ENCODE measurements at regions not wholly inside any gene's neighbourhood (a gene's known extent, or its start where the extent isn't known, plus 50 kb on each side); places are given as distances from the start of the nearest gene placed in this dataset.

DNA sequence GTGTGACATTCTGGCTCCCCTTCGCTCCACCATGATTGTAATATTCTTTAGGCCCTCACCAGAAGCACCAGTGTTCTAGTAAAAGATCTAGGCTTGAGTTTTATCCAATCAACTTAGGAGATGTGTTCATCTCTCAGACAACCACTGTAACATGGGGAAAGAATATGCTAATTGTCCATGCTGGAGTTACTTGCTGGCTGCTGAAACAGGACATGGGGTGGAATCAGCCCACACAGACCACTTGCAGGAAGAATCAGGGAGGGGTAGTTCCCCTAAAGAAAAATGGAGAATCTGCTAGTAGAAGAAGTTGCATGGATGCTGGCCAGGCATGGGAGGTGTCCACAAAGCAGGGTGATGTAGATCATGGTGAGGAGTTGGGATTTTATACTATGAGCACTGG, 86.2 kb downstream of the FEM1C start:
- Histone ChIP-seq H3K36me3 (replicated peaks in 1 of 2; ENCODE audit: control insufficient read depth in 1 of 2, insufficient read depth in 2 of 2, low read length in 2 of 2) (no peaks in the 10 kb centered on the region), H3K27ac (ENCODE audit: extremely low read length, insufficient read depth, low read length) (no peak overlapping the region), H3K79me2 (ENCODE audit: insufficient read depth, low read length) (no peaks in the 10 kb centered on the region), H2AFZ (ENCODE audit: low read length) (no peak overlapping the region), H4K20me1 (ENCODE audit: insufficient read depth, low read length) (no peaks in the 10 kb centered on the region), H3K27me3 (ENCODE audit: control insufficient read depth in 1 of 2, insufficient read depth in 2 of 2, low read length in 2 of 2) (no peaks in the 10 kb centered on the region), H3K9me3 (ENCODE audit: low read length) (no peaks in the 10 kb centered on the region), H3K4me3 (replicated peaks in 1 of 3; ENCODE audit: insufficient read depth in 1 of 3, low read depth in 2 of 3, low read length in 3 of 3) (no peak overlapping the region), H3K4me2 (ENCODE audit: low read depth, low read length) (no peak overlapping the region), H3K4me1 (ENCODE audit: insufficient read depth, low read length) (no peaks in the 10 kb centered on the region), H3K9ac (ENCODE audit: insufficient read depth, low read depth, low read length) (no peak overlapping the region)
- intact Hi-C loops (cut with micrococcal nuclease; ENCODE audit: unreplicated experiment) (no loop called here), in situ Hi-C loops (cut with HindIII; ENCODE audit: extremely low pct_ligation_motif_present, low pct_unique_long_range_greater_than_20kb) (no loop called here)
- BruUV-seq (replicated peaks): no TSS peak
- ChIA-PET CTCF (ENCODE audit: low intra/inter-chr PET ratio, low total read pairs) (no interaction called here), POLR2A (no interaction called here)
- ATAC-seq: no peak
- no peak for DNase-seq (ENCODE audit: low spot score)
- FAIRE-seq: no peak
- WGBS (ENCODE audit: low lambda C conversion rate): 55% methylated on average over 1 of the region's 1 CpG
- TF ChIP-seq, protein P1, sequence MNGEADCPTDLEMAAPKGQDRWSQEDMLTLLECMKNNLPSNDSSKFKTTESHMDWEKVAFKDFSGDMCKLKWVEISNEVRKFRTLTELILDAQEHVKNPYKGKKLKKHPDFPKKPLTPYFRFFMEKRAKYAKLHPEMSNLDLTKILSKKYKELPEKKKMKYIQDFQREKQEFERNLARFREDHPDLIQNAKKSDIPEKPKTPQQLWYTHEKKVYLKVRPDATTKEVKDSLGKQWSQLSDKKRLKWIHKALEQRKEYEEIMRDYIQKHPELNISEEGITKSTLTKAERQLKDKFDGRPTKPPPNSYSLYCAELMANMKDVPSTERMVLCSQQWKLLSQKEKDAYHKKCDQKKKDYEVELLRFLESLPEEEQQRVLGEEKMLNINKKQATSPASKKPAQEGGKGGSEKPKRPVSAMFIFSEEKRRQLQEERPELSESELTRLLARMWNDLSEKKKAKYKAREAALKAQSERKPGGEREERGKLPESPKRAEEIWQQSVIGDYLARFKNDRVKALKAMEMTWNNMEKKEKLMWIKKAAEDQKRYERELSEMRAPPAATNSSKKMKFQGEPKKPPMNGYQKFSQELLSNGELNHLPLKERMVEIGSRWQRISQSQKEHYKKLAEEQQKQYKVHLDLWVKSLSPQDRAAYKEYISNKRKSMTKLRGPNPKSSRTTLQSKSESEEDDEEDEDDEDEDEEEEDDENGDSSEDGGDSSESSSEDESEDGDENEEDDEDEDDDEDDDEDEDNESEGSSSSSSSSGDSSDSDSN (CRISPR knock-in tag; IDR thresholded peaks at IDR 0.05): no peak
- TF ChIP-seq CC2D1A (CRISPR knock-in tag; IDR thresholded peaks at IDR 0.05) (no peak), ATF7-NPFF (CRISPR knock-in tag; IDR thresholded peaks at IDR 0.05; ENCODE audit: low read depth) (no peak), SAFB2 (CRISPR knock-in tag; IDR thresholded peaks at IDR 0.05; ENCODE audit: borderline replicate concordance, low read depth) (no peak), MXI1 (IDR thresholded peaks at IDR 0.05; ENCODE audit: borderline replicate concordance, low read depth, low read length) (no peak), ZNF850 (CRISPR knock-in tag; conservative IDR thresholded peaks at IDR 0.05) (no peak)
- TF ChIP-seq, protein P2, sequence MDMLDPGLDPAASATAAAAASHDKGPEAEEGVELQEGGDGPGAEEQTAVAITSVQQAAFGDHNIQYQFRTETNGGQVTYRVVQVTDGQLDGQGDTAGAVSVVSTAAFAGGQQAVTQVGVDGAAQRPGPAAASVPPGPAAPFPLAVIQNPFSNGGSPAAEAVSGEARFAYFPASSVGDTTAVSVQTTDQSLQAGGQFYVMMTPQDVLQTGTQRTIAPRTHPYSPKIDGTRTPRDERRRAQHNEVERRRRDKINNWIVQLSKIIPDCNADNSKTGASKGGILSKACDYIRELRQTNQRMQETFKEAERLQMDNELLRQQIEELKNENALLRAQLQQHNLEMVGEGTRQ (IDR thresholded peaks at IDR 0.05; ENCODE audit: low read depth, low read length): no peak
- TF ChIP-seq, protein P2 (CRISPR knock-in tag; IDR thresholded peaks at IDR 0.05; ENCODE audit: borderline replicate concordance): no peak
- TF ChIP-seq, protein P3, sequence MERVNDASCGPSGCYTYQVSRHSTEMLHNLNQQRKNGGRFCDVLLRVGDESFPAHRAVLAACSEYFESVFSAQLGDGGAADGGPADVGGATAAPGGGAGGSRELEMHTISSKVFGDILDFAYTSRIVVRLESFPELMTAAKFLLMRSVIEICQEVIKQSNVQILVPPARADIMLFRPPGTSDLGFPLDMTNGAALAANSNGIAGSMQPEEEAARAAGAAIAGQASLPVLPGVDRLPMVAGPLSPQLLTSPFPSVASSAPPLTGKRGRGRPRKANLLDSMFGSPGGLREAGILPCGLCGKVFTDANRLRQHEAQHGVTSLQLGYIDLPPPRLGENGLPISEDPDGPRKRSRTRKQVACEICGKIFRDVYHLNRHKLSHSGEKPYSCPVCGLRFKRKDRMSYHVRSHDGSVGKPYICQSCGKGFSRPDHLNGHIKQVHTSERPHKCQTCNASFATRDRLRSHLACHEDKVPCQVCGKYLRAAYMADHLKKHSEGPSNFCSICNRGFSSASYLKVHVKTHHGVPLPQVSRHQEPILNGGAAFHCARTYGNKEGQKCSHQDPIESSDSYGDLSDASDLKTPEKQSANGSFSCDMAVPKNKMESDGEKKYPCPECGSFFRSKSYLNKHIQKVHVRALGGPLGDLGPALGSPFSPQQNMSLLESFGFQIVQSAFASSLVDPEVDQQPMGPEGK (CRISPR knock-in tag; IDR thresholded peaks at IDR 0.05): no peak
